ENCODE measurements at regions not wholly inside any gene's neighbourhood (a gene's known extent, or its start where the extent isn't known, plus 50 kb on each side); places are given as distances from the start of the nearest gene placed in this dataset.

- Histone ChIP-seq H3K4me1 (ENCODE audit: insufficient read depth, low read length, poor library complexity, severe bottlenecking) (peaks cover 4% of the 10 kb centered on the region), H3K9me3 (ENCODE audit: low read depth, low read length, poor library complexity, severe bottlenecking) (no peaks in the 10 kb centered on the region), H3K4me3 (ENCODE audit: low read depth, low read length, poor library complexity, severe bottlenecking) (no peak overlapping the region), H3K36me3 (ENCODE audit: insufficient read depth, low read length, poor library complexity, severe bottlenecking) (no peaks in the 10 kb centered on the region), H3K27ac (ENCODE audit: low read depth, low read length, poor library complexity, severe bottlenecking) (no peak overlapping the region), H3K27me3 (replicated peaks; ENCODE audit: insufficient read depth, low read depth, low read length, poor library complexity) (no peaks in the 10 kb centered on the region)
- BruUV-seq (replicated peaks) = no TSS peak
- CTCF ChIA-PET = no interaction called here
- TF ChIP-seq CTCF (conservative IDR thresholded peaks at IDR 0.05; ENCODE audit: low read depth, low read length) = no peak
- TF ChIP-seq EZH2 (IDR thresholded peaks at IDR 0.05; ENCODE audit: borderline replicate concordance, low read depth, low read length, poor library complexity, severe bottlenecking) = no peak
- no peak for DNase-seq (ENCODE audit: low spot score)
- intact Hi-C loops (cut with micrococcal nuclease; ENCODE audit: unreplicated experiment) = no loop called here
- POLR2A ChIA-PET (ENCODE audit: low non-redundant PET) = no interaction called here
These were observed 128.8 kb upstream of the RET start for GRCh38 chr10:42948040-42948439.

GRCh38 chr10:42949287-42949686 is 127.6 kb upstream of the RET start:
- Histone ChIP-seq H3K4me1 (ENCODE audit: insufficient read depth, low read length, poor library complexity, severe bottlenecking) (peaks cover 4% of the 10 kb centered on the region), H3K27me3 (replicated peaks; ENCODE audit: insufficient read depth, low read depth, low read length, poor library complexity) (no peaks in the 10 kb centered on the region), H3K9me3 (ENCODE audit: low read depth, low read length, poor library complexity, severe bottlenecking) (no peaks in the 10 kb centered on the region), H3K36me3 (ENCODE audit: insufficient read depth, low read length, poor library complexity, severe bottlenecking) (no peaks in the 10 kb centered on the region), H3K4me3 (ENCODE audit: low read depth, low read length, poor library complexity, severe bottlenecking) (no peak overlapping the region), H3K27ac (ENCODE audit: low read depth, low read length, poor library complexity, severe bottlenecking) (no peak overlapping the region)
- ChIA-PET POLR2A (ENCODE audit: low non-redundant PET) (no interaction called here), CTCF (no interaction called here)
- intact Hi-C loops (cut with micrococcal nuclease; ENCODE audit: unreplicated experiment) = no loop called here
- BruUV-seq (replicated peaks) = no TSS peak
- no peak for DNase-seq (ENCODE audit: low spot score)
- TF ChIP-seq EZH2 (IDR thresholded peaks at IDR 0.05; ENCODE audit: borderline replicate concordance, low read depth, low read length, poor library complexity, severe bottlenecking) (no peak), CTCF (conservative IDR thresholded peaks at IDR 0.05; ENCODE audit: low read depth, low read length) (no peak)

GRCh38 chr10:42950606-42951485 is 126.0 kb upstream of the RET start:
- Histone ChIP-seq H3K27me3 (replicated peaks; ENCODE audit: insufficient read depth, low read depth, low read length, poor library complexity) (no peaks in the 10 kb centered on the region), H3K4me1 (ENCODE audit: insufficient read depth, low read length, poor library complexity, severe bottlenecking) (peaks cover 4% of the 10 kb centered on the region), H3K36me3 (ENCODE audit: insufficient read depth, low read length, poor library complexity, severe bottlenecking) (no peaks in the 10 kb centered on the region), H3K27ac (ENCODE audit: low read depth, low read length, poor library complexity, severe bottlenecking) (no peak overlapping the region), H3K9me3 (ENCODE audit: low read depth, low read length, poor library complexity, severe bottlenecking) (no peaks in the 10 kb centered on the region), H3K4me3 (ENCODE audit: low read depth, low read length, poor library complexity, severe bottlenecking) (no peak overlapping the region)
- intact Hi-C loops (cut with micrococcal nuclease; ENCODE audit: unreplicated experiment) = no loop called here
- no peak for DNase-seq (ENCODE audit: low spot score)
- BruUV-seq (replicated peaks) = no TSS peak
- ChIA-PET CTCF (no interaction called here), POLR2A (ENCODE audit: low non-redundant PET) (no interaction called here)
- no peak for TF ChIP-seq CTCF (conservative IDR thresholded peaks at IDR 0.05; ENCODE audit: low read depth, low read length)
- no peak for TF ChIP-seq EZH2 (IDR thresholded peaks at IDR 0.05; ENCODE audit: borderline replicate concordance, low read depth, low read length, poor library complexity, severe bottlenecking)

Data from A673 (cell line).